Posterior vena cava (tissue), 2 donors: ENCODE measurements at regions not wholly inside any gene's neighbourhood (a gene's known extent, or its start where the extent isn't known, plus 50 kb on each side); places are given as distances from the start of the nearest gene placed in this dataset.

Experiments
- DNase-seq: peaks from one replicate; pipeline ENCODE4 v3.0.0-alpha.2; 2020; ENCODE audit warnings: low spot score
- intact Hi-C, 2 donors: fragments of 100-400 bp; cut with DNase I; formaldehyde crosslinking; loops; one replicate each; pipeline versions ENCODE4 v1.14.1 to v1.14.2; 2022 to 2023
- donor health status: DM: yes; HTN: yes; CAD: no.
- donor health status: DM: yes; HTN: yes; CAD: no.

DNA sequence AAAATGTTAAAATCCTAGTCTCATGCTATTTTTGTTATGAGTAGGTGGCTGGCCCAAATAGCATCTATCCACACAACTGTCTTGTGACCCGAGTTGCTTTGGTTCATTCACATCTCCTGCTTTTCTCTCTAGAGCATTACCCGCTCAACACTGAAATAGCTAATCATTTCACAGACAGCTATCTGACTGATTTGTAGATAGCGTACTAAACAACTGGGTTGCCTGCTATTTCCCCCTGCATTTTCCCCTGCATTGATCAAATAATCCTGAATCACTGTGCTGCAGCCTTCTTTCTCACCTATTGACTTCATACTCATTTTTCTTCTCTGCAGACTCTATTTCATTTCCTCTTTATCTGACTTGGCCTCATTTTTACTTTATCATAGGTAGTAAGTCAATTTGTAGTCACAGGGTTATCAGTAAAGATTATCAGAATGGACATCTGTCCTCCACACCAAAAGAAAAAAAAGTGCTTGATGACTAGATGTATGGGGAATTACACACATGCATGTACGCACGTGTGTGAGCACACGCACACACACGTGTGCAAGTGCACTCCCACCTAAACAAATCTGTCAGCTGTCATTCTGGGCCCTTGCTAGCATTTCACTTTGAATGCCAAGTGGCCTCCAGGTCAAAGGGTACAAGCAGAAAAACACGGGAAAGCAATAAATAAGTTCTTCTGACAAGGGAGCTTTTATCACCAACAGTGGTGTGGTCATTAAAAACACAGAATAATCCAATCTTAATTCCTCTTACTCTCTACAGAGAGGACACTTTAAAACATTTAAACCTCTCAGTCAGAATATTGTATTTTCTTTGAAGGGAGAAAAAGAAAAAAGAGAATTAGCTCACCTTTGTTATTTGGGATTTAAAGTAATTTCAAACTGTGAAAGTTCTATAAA is 501.6 kb downstream of the EFNA5 start:
- intact Hi-C loops, result no loop called here
- no peak for DNase-seq

DNA sequence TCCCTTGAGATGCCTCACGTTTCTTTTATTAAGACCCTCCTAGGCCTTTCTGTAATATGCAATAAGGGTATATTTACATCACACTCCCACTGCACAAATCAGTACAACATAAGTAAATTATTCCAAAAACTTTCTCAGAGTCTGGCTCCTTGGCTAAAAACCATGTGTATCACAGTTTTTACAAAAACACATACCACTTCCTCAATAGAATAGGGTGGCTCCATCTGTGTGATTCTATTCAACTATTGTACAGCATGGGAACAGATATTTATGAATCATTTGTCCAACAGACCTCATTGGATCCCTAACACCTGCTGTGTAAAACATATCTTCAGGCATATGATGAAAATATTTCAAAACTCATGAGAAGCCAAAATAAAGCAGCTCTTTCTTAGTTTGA is 502.7 kb downstream of the EFNA5 start:
- DNase-seq, result no peak
- intact Hi-C loops, result no loop called here

DNA sequence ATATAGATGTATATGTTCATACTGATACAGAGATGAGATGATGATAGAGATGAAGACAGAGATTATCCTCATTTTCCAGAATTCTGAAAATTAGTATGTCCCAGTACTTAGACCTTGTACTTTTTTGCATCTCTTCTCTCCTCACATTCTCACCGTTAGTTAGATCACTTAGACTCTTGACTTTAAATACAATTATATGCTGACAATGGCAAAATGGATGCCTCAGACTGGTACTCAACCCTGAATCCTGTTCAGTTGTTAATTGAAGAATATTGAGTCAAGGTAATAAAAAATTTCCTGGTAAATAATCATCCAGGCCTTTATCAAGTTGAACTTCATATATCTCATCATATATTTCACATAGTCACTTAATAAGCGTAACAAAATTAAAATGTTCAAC is 505.4 kb downstream of the EFNA5 start:
- intact Hi-C loops, result no loop called here
- no peak for DNase-seq

DNA sequence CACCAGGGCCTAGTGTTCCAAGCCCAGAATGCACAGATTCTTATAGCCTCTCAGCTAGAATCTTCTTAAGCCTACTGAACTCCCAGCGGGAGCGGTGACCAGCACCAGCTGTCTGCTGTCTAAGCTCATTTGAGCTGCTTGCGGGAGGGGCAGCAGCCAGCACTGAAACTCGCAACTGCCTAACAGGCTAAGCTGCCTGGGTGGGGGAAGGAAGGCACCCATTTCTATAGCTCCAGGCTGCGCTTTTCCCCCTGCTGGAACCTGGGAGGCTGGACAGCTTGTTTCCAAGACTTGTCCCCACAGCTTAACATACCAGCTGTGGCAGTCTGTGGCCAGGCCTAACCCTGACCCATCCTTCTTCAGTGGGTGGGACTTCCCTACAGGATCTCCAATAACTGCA is 512.9 kb downstream of the EFNA5 start:
- intact Hi-C loops, result no loop called here
- no peak for DNase-seq

DNA sequence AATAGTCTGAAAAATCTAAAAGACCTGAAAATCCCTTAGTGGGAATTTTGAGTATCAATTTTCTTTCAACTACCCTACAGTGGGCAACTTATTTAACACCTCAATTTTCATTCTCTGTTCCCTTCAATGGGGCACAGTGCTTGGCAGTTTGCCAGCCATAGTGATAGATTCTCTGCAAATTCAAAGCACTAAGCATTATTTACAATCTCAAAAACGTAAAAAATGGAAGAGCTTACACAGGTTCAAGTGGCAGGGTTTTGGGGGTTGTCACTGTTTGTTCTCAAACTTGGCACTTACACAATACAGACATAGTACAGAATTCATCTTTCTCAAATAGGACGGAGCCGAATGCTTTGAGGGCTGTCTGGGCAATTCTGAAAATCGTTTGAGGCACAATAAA is 515.0 kb downstream of the EFNA5 start:
- intact Hi-C loops, result no loop called here

DNA sequence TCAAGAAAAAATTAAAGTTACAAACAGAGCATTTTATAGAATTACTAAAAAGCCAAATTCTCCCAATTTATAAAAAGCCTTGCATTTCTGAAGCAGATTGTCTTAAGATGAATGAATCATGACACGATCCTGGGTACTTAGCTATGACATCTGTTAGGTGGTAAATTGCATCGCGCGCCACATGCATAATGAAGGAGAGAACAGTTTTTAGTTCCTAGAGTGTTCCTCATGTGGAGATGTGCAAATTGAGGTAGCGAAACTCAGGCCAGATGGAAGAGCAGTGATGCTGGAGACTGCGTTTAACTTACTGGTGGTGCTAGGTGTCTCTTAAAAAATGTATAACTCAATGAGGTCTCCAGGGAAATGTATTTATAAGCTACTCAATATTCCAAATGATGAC is 516.1 kb downstream of the EFNA5 start:
- intact Hi-C loops, result no loop called here
- DNase-seq, result no peak

More for the DNA sequence above, 515.0 kb downstream of the EFNA5 start:
- DNase-seq, result no peak

DNA sequence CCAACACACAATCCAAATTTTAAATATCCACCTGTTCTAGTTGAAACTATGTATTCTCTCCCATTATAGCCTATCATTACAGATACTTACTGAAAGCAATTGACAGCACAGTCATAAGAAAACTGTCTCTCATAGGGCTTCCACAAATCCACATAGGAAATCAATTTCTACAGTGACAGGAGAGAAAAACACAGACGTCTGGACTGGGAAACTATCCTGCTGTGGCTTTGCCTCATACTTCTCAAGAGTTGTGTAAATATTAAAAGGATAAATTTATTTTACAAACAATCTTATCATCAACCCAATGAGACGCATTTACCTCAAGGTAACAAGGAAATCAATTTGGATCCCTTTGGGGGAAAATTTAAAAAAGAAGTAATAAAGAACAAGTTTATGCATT is 517.5 kb downstream of the EFNA5 start:
- DNase-seq, result no peak
- intact Hi-C loops, result no loop called here

DNA sequence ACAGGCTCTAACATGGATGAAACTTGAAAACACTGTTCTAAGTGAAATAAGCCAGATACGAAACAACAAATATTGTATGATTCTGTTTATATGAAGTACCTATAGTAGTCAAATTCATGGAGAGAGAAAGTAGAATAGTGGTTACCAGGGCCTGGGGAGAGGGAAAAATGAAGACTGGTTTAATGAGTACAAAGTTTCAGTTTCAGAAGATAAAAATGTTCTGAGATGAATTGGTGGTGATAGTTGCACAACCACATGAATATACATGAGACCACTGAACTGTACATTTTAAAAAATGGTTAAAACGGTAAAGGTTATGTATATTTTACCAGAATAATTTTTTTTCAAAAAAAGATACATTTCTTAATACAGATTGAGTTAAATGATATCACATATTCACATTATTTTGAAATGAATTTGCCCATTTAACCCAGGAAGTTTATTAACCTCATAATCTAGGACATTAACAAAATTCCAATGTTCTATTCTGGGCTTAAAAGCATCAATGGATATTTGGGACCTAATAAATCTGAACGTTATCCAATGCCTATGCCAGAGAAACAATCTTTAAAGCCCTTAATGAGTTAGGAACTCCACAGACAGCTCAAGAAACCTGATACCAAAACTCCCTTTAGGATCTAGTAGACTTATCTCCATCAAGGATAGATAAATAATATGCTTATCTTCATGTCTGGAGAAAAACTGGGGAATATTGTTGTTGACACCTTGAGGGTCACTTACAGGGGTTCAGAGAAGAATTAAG is 521.3 kb downstream of the EFNA5 start:
- no peak for DNase-seq
- intact Hi-C loops, result no loop called here

DNA sequence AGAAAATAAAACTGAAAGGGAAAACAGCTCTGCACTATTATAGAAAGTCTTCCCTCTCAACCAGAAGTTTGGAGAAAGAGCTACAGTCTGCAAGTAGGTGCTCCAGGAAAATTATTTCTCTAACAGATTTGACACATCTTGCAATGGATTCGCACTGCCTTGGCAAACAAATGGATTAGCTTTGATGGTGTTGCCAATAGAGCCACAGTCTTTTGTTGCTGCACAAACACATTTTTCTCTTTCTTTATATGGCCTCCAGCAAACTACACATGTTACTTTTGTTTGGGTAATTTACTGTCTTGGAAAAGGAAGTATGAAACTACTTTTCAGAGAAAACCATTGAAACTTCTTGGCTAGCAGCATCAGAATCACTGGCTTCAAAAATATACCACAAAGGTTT is 523.1 kb downstream of the EFNA5 start:
- DNase-seq, result no peak
- intact Hi-C loops, result no loop called here

DNA sequence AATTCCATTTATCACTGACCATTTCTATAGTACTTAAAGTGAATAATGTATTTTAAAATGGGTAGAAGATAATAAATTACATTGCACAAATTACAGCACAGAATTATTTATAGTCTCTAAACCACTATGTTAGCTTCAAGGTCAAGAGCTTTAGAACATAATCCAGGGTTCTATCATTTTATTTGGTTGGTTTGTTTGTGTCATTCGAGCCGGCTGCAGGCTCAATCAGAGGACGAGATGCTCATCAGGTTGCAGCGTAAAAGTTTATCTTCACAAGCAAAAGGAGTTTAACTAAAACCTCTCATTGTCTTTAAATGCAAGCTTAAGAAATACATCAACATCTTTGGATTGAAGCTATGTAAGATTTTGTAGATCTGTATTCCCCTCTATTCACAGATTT is 523.8 kb downstream of the EFNA5 start:
- intact Hi-C loops, result no loop called here
- no peak for DNase-seq

DNA sequence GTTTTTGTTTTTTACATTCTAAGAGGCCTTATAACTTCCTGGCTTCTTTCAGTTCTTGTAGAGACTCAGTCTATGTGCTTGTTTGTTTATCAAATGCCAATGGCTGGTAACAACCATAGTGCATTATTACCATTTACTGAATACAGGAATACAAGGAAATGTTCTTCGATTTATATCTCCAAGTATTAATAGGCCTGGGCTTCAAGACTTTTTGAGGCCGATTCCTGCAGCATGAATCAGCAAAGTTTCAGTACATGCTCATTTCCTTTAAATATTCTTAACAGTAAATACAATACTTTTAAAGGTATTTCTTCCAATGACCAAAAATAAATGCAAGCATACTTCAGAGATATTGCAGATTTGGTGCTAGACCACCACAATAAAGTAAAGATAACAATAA is 535.3 kb downstream of the EFNA5 start:
- DNase-seq, result no peak
- intact Hi-C loops, result no loop called here

DNA sequence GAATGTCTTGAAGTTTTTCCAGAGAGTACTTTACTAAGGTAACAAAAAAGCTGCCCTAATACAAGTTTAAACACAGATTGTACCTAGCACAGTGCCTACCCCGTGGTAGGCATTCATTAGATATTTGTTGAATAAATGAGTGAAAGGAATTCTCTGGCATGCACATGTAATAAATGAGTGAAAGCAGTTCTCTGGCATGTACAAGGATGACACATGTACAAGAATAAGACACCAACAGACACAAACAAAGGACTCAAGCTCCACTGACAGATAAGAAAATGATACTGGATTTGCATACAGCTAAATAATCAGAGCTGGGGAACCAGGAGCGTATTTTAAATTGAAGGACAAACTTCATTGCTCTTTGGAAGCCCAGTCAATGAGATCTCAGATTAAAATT is 535.8 kb downstream of the EFNA5 start:
- intact Hi-C loops, result no loop called here
- no peak for DNase-seq

DNA sequence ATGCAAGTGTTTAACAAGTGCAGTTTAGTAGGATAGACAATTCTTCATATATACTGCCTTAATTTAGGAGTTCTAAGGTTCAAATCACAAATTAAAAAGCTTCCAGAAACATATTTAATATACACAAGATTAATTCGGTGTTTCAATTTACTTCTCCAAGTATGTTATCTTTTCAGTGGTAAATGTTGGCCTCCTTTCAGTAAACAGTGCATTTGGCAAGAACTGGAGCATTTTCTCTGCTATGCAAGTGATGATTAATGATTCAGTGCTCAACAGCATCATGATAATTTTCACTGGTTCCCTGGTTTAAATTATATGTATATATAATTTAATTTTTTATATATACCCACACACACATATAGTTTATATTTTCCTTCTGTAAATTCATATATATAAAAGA is 541.7 kb downstream of the EFNA5 start:
- intact Hi-C loops, result no loop called here
- DNase-seq, result no peak

DNA sequence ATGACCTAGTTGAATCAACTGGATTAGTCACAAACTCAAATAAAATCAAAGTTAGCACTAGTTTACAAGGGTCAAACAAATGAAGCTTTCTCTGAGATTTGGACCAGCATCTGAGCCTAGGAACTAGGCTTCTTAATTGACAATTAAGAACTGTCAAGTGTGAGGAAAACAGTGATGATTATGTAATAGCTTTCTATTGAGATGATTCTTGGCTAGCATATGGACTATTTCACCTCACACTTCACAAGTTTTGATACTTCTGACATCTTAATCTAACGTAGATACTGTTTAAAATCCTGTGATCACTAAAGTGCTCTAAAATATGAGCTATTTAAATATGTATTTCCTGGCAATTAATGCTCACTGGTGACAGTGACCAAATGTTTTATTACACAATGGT is 542.9 kb downstream of the EFNA5 start:
- no peak for DNase-seq
- intact Hi-C loops, result loop anchor here in 1 of 2 donors (2.0 kb wide), 1 partner anchor 75 kb away; no protein-coding TSS in a partner anchor

DNA sequence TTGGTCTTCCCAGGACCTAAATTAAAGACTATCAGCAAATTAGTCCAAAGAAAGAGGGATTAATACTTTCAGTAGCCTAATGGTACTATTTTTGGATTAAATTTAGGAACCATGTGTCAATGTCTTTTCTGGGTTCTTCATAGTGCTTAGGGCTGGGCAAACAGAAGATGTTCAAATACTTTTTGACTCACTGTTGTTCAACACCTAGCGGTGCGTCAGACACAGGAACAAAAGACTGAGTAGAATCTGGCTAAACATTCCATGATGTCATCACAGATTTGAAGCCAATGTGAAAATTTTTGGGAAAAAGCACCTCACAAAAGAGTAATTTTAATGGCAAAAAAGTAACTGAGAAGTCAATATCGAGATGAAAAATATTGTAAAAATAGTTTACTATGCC is 544.4 kb downstream of the EFNA5 start:
- no peak for DNase-seq
- intact Hi-C loops, result loop anchor here in 1 of 2 donors (2.0 kb wide), 1 partner anchor 76 kb away; no protein-coding TSS in a partner anchor

DNA sequence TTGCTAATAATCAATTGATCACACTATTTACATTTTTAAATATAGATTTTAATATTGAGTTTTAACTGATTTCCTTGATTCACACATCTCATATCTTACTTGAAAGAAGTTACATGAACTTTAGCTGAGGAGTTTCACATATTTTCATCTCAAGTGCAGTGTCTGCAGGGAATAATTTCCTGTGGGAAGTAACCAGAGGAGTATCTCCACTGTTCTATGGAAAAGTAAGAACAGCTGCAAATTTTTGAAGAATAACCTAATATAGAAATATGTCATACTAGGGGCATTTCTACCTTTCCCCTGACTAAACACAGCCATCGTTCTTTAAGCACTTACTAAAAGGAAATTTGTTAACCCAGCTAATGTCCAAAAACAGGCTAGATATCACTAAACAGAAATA is 546.4 kb downstream of the EFNA5 start:
- no peak for DNase-seq
- intact Hi-C loops, result no loop called here

DNA sequence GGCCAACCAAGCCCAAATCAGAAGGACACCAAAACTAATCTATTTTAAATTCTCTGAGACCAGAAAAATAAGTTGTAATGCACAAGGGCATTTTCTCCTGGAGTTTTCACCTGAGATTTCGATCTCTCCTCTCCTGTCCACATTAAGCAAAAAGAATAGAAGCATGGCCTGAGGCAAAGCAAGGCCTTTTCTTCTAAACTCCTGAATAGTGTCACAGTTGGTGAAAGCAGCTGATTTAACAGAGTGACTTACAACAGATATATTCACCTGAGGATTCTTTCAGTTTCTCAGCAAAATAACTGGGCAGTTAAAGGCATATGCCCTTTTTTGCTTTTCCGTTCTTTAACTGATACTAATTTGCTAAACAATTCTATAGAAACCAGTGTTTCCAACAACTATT is 547.7 kb downstream of the EFNA5 start:
- intact Hi-C loops, result no loop called here
- DNase-seq, result no peak

DNA sequence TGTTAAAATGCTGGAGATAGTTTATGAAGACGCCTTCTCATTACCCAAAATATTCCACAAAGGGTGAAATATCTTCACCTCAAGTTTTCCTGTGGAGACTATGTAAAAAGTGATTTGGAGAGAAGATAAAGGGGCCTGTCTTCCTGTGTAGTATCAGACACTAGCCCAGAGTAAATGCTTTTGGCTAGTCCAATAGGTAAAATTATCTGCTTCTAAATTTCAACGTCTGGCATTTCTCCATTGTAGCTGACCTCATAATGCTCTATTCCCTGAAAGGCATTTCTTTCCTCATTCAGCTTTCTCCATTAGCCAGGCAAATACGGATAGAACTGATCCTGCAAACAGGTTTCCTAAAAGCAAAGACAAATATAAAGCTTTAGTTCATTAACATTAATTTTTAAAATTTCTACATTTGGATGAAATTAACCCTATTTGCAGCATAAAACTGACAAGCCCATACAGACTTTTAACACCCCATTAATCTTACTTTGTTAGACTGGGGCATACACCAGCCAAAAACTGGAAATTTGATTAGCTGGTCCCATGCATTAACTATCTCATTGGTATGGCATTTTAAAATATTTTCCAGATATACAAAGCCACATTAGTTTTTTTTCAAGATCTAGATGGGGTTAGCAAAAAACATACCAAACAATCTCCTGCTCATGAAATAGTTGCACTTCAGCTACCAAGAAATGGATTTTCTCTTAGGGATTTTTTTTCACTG is 548.8 kb downstream of the EFNA5 start:
- DNase-seq, result no peak
- intact Hi-C loops, result no loop called here

DNA sequence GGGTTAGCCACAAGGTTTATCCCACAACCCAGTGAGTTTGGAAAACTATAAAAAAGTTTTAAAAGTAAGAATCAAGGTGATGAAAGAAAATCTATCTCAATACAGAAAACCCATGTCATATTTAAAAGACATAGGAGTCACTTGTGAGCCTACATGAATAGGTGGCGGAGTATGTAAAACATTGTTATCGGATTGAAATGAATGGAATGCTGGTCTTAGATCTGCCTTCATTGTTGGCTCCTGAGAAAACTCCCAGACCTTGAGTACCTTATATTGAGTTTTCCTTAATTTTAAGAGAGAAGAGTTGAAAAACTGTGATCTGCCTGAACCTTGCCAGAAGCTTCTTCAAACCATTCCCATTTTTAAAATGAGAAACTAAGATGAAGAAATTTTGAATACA is 551.1 kb downstream of the EFNA5 start:
- intact Hi-C loops, result no loop called here
- no peak for DNase-seq
